Activated CD8-positive, alpha-beta memory T cell treated with anti-CD3 and anti-CD28 coated beads, Interleukin-2, amount 50 U/mL, for 1 hour (primary cell): ENCODE measurements at regions not wholly inside any gene's neighbourhood (a gene's known extent, or its start where the extent isn't known, plus 50 kb on each side); places are given as distances from the start of the nearest gene placed in this dataset.
"Not testable (repeated sequence)": the region's sequence is repeated elsewhere in the genome, so short reads cannot be mapped to it uniquely, and the experiment has no call there.

Source experiments
- DNase-seq: peaks from one replicate; pipeline ENCODE4 v3.0.0-alpha.2; 2020; ENCODE audit errors: extremely low read depth

- no peak for DNase-seq
Measured at GRCh38 chr5:74461251-74461650, 179.3 kb downstream of the ENC1 start.

- no peak for DNase-seq
Measured at GRCh38 chr5:74460694-74461093, 179.8 kb downstream of the ENC1 start.

GRCh38 chr5:74459984-74460383 is 180.5 kb downstream of the ENC1 start:
- DNase-seq: no peak

GRCh38 chr5:74457876-74458275 is 182.7 kb downstream of the ENC1 start:
- no peak for DNase-seq

GRCh38 chr5:74454263-74455030 is 186.1 kb downstream of the ENC1 start:
- DNase-seq: no peak

- DNase-seq: no peak
Measured at GRCh38 chr5:74452856-74453255, 187.7 kb downstream of the ENC1 start.

GRCh38 chr5:74450095-74450494 is 190.4 kb downstream of the ENC1 start:
- no peak for DNase-seq

- DNase-seq: no peak
Measured at GRCh38 chr5:74446725-74447241, 193.7 kb downstream of the ENC1 start.

GRCh38 chr5:74442466-74442865 is 198.1 kb downstream of the ENC1 start:
- no peak for DNase-seq

GRCh38 chr5:74441616-74442015 is 198.9 kb downstream of the ENC1 start:
- DNase-seq: no peak

GRCh38 chr5:74440341-74440740 is 200.2 kb downstream of the ENC1 start:
- no peak for DNase-seq

- DNase-seq: not testable (repeated sequence)
Measured at GRCh38 chr5:74437870-74438269, 202.7 kb downstream of the ENC1 start.

GRCh38 chr5:74433896-74434829 is 206.4 kb downstream of the ENC1 start:
- no peak for DNase-seq

GRCh38 chr5:74433255-74433895 is 207.2 kb downstream of the ENC1 start:
- DNase-seq: no peak

- no peak for DNase-seq
Measured at GRCh38 chr5:74432721-74433120, 207.8 kb downstream of the ENC1 start.

- DNase-seq: no peak
Measured at GRCh38 chr5:74432216-74432615, 208.3 kb downstream of the ENC1 start.

GRCh38 chr5:74431290-74431669 is 209.2 kb downstream of the ENC1 start:
- no peak for DNase-seq

- DNase-seq: no peak
Measured at GRCh38 chr5:74430631-74431289, 209.8 kb downstream of the ENC1 start.

- DNase-seq: no peak
Measured at GRCh38 chr5:74429495-74429894, 211.0 kb downstream of the ENC1 start.

GRCh38 chr5:74428876-74429275 is 211.7 kb downstream of the ENC1 start:
- DNase-seq: no peak

GRCh38 chr5:74428275-74428674 is 212.3 kb downstream of the ENC1 start:
- DNase-seq: no peak

- DNase-seq: no peak
Measured at GRCh38 chr5:74426506-74426905, 214.0 kb downstream of the ENC1 start.
